ENCODE measurements at regions not wholly inside any gene's neighbourhood (a gene's known extent, or its start where the extent isn't known, plus 50 kb on each side); places are given as distances from the start of the nearest gene placed in this dataset.

- TF ChIP-seq CTCF (IDR thresholded peaks at IDR 0.05; ENCODE audit: low read depth, low read length, missing input control) (no peak), SP1 (IDR thresholded peaks at IDR 0.05) (no peak), TAF1 (conservative IDR thresholded peaks at IDR 0.05) (no peak), MAX (IDR thresholded peaks at IDR 0.05) (no peak), RAD21 (IDR thresholded peaks at IDR 0.05) (no peak), REST (IDR thresholded peaks at IDR 0.05) (no peak), ATF3 (IDR thresholded peaks at IDR 0.05) (no peak), ZBTB33 (IDR thresholded peaks at IDR 0.05) (no peak), HNF4A (conservative IDR thresholded peaks at IDR 0.05) (no peak), HNF4G (IDR thresholded peaks at IDR 0.05) (no peak), GABPA (IDR thresholded peaks at IDR 0.05 in 1 of 2, conservative IDR thresholded peaks at IDR 0.05 in 1 of 2) (no peak), FOXA1 (IDR thresholded peaks at IDR 0.05) (no peak)
These were observed 109.8 kb upstream of the TARS1 start for GRCh38 chr5:33330992-33331391.
